Uterus (tissue), 3 donors: ENCODE measurements at regions not wholly inside any gene's neighbourhood (a gene's known extent, or its start where the extent isn't known, plus 50 kb on each side); places are given as distances from the start of the nearest gene placed in this dataset.
"Not testable (repeated sequence)": the region's sequence is repeated elsewhere in the genome, so short reads cannot be mapped to it uniquely, and the experiment has no call there.

Experiments used
- DNase-seq, 2 donors: peaks; one replicate each; pipeline ENCODE4 v3.0.0-alpha.2; 2019 to 2020
- H3K27ac ChIP-seq, 2 donors: fragments of 200-600 bp; sonication (generic); 1 replicate in 1 of 2; 2 replicates in 1 of 2; pipeline ENCODE4 v1.5.1; 2016 to 2018
- H3K27me3 ChIP-seq, 2 donors: fragments of 200-600 bp; sonication (generic); one replicate each; pipeline ENCODE4 v1.5.1; 2018 to 2019; ENCODE audit warnings: control low read depth in 1 of 2
- H3K36me3 ChIP-seq, 2 donors: fragments of 200-600 bp; sonication (generic); one replicate each; pipeline ENCODE4 v1.5.1; 2019; ENCODE audit warnings: control low read depth in 1 of 2
- H3K4me1 ChIP-seq, 2 donors: fragments of 200-600 bp; sonication (generic); one replicate each; pipeline ENCODE4 v1.5.1; 2018 to 2019; ENCODE audit warnings: control low read depth in 1 of 2
- H3K4me3 ChIP-seq, 2 donors: fragments of 200-600 bp; sonication (generic); 1 replicate in 1 of 2; 2 replicates in 1 of 2; pipeline ENCODE4 v1.5.1; 2018 to 2019; ENCODE audit warnings: mild to moderate bottlenecking in 1 of 2
- H3K9me3 ChIP-seq, 2 donors: fragments of 200-600 bp; sonication (generic); one replicate each; pipeline ENCODE4 v1.5.1; 2019; ENCODE audit warnings: control low read depth in 1 of 2
- CTCF ChIP-seq, 4 experiments: fragments of 200-600 bp in 2 of 4; fragments of 450-650 bp in 2 of 4; sonication (generic) in 2 of 4; IDR thresholded peaks; one replicate each; pipeline ENCODE4 v1.5.1; 2016 to 2019; ENCODE audit warnings: antibody characterized with exemption in 4 of 4, mild to moderate bottlenecking in 2 of 4, moderate library complexity in 1 of 4
- POLR2A ChIP-seq, 2 donors: fragments of 450-650 bp; IDR thresholded peaks; one replicate each; pipeline ENCODE4 v1.6.1; 2016; ENCODE audit warnings: antibody characterized with exemption in 2 of 2, mild to moderate bottlenecking in 1 of 2, moderate library complexity in 1 of 2
- intact Hi-C: fragments of 100-400 bp; cut with DNase I; formaldehyde crosslinking; loops from one replicate; pipeline ENCODE4 v1.15.1; 2023; ENCODE audit warnings: low total_unique reads
- donor health status: DM: yes; HTN: yes; CAD: no.

DNA sequence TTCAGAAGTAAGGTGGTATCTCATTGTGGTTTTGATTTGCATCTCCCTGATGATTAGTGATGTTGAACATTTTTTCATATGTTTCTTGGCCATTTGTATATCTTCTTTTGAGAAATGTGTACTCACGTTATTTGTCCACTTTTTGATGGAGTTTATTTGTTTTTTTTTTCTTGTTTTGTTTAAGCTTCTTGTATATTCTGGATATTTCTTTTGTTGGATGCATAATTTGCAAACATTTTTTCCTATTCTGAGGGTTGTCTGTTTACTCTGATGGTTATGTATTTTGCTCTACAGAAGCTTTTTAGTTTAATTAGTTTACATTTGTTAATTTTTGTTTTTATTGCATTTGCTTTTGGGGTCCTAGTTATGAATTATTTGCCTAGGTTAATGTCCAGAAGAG lies 927.4 kb upstream of the LRFN5 start:
- no peaks in the 10 kb centered on the region for H3K27me3 ChIP-seq
- H3K27ac ChIP-seq = no peak overlapping the region
- intact Hi-C loops = no loop called here
- H3K9me3 ChIP-seq = no peaks in the 10 kb centered on the region
- no peaks in the 10 kb centered on the region for H3K36me3 ChIP-seq
- no peak for DNase-seq
- TF ChIP-seq CTCF (IDR thresholded peaks at IDR 0.05) (no peak), POLR2A (IDR thresholded peaks at IDR 0.05) (no peak)
- no peak overlapping the region for H3K4me3 ChIP-seq
- H3K4me1 ChIP-seq = no peaks in the 10 kb centered on the region

GRCh38 chr14:40677206-40677605 lies 929.5 kb upstream of the LRFN5 start:
- H3K4me1 ChIP-seq, H3K9me3 ChIP-seq, intact Hi-C loops, DNase-seq, H3K4me3 ChIP-seq, H3K27me3 ChIP-seq, H3K27ac ChIP-seq, H3K36me3 ChIP-seq: not testable (repeated sequence)

DNA sequence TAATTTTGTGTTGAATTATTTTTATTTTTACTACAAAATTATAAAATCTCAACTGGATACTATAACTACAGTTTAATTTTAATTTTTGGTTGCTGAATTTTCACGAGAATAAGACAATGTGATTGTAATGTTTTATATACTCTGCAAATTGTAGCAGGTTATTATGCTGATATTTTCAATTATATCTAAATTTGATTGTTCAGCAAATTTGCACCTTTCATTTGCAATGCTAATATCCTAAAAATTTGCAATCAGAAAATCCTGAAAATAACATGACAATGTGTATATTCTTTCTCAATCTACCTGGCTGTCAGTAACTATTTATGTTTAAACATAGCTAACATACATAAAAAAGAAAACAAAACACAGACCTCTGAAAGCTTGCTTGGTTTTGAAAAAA lies 932.2 kb upstream of the LRFN5 start:
- no peak overlapping the region for H3K27ac ChIP-seq
- H3K4me1 ChIP-seq = no peaks in the 10 kb centered on the region
- intact Hi-C loops = no loop called here
- DNase-seq = no peak
- H3K9me3 ChIP-seq = no peaks in the 10 kb centered on the region
- TF ChIP-seq CTCF (IDR thresholded peaks at IDR 0.05) (no peak), POLR2A (IDR thresholded peaks at IDR 0.05) (no peak)
- no peaks in the 10 kb centered on the region for H3K36me3 ChIP-seq
- H3K4me3 ChIP-seq = no peak overlapping the region
- no peaks in the 10 kb centered on the region for H3K27me3 ChIP-seq

DNA sequence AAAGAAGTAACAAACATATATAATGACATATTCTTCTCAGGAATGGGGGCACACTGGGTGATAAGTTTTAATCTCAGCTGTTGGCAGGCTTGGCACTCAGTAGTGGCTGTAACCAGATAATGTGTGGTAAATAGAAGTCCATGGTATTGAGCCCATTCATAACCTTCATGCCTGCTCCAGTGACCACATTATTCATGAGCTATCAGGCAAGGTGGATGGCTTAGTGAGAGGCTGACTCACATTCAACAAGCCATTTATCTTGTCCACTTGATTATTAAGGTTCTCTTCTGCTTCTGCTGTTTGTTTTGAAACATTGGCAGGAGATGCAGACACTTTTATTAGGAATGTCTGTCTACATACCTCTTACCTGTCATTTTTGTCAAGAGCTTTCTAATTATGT lies 950.4 kb upstream of the LRFN5 start:
- no peak for TF ChIP-seq POLR2A (IDR thresholded peaks at IDR 0.05)
- TF ChIP-seq CTCF (IDR thresholded peaks at IDR 0.05) = no peak
- Histone ChIP-seq H3K4me1 (no peaks in the 10 kb centered on the region), H3K36me3 (no peaks in the 10 kb centered on the region), H3K4me3 (no peak overlapping the region), H3K27ac (no peak overlapping the region), H3K27me3 (no peaks in the 10 kb centered on the region), H3K9me3 (no peaks in the 10 kb centered on the region)
- no peak for DNase-seq
- intact Hi-C loops = no loop called here

GRCh38 chr14:40652089-40652691 lies 954.5 kb upstream of the LRFN5 start:
- DNase-seq = no peak
- Histone ChIP-seq H3K36me3 (no peaks in the 10 kb centered on the region), H3K9me3 (no peaks in the 10 kb centered on the region), H3K27me3 (no peaks in the 10 kb centered on the region), H3K27ac (no peak overlapping the region), H3K4me3 (no peak overlapping the region), H3K4me1 (no peaks in the 10 kb centered on the region)
- TF ChIP-seq CTCF (IDR thresholded peaks at IDR 0.05) (no peak), POLR2A (IDR thresholded peaks at IDR 0.05) (no peak)
- intact Hi-C loops = no loop called here

GRCh38 chr14:40630471-40630870 lies 976.2 kb upstream of the LRFN5 start:
- Histone ChIP-seq H3K9me3 (no peaks in the 10 kb centered on the region), H3K4me1 (no peaks in the 10 kb centered on the region), H3K36me3 (no peaks in the 10 kb centered on the region), H3K4me3 (no peak overlapping the region), H3K27ac (no peak overlapping the region), H3K27me3 (no peaks in the 10 kb centered on the region)
- DNase-seq = no peak
- intact Hi-C loops = no loop called here
- TF ChIP-seq CTCF (IDR thresholded peaks at IDR 0.05) = no peak
- no peak for TF ChIP-seq POLR2A (IDR thresholded peaks at IDR 0.05)

- DNase-seq, H3K4me1 ChIP-seq, H3K4me3 ChIP-seq, H3K9me3 ChIP-seq, intact Hi-C loops, H3K36me3 ChIP-seq, H3K27ac ChIP-seq, H3K27me3 ChIP-seq: not testable (repeated sequence)
These were observed 977.0 kb upstream of the LRFN5 start for GRCh38 chr14:40629551-40630137.
